Fibroblast of pulmonary artery (primary cell): ENCODE measurements at regions not wholly inside any gene's neighbourhood (a gene's known extent, or its start where the extent isn't known, plus 50 kb on each side); places are given as distances from the start of the nearest gene placed in this dataset.

Source experiments
- DNase-seq: peaks from one replicate; pipeline ENCODE4 v3.0.0-alpha.2; 2010; ENCODE audit warnings: low read depth
- H3K4me3 ChIP-seq: replicated peaks from 2 replicates; pipeline ENCODE4 v1.5.1; 2011; ENCODE audit warnings: low read depth, mild to moderate bottlenecking, control low read depth, low read length, moderate library complexity
- TF ChIP-seq, protein P1 (sequence below): IDR thresholded peaks from 2 replicates; pipeline ENCODE4 v1.5.1; 2011; ENCODE audit warnings: mild to moderate bottlenecking, control low read depth, low read length, inconsistent platforms; ENCODE audit errors: missing control alignments

DNA sequence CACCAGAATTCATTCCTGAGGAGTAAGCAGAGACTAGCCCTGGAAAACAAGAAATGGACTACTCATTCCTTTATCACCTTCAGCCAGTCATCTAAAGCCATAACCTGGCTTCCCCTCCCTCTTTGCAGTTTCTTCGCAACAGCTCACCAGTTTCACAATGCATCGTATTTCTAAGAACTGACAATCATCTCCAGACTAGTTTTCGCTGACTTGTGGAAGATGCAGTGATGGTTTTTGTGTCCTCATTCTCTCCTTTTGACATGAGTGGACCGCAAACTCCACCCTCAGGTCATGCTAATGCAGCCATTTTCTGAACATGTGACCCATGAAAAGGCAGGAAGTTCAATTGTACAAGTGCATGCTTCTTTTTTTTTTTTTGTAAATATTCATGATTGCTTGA lies 1203.5 kb downstream of the PCDH7 start:
- TF ChIP-seq, protein P1, sequence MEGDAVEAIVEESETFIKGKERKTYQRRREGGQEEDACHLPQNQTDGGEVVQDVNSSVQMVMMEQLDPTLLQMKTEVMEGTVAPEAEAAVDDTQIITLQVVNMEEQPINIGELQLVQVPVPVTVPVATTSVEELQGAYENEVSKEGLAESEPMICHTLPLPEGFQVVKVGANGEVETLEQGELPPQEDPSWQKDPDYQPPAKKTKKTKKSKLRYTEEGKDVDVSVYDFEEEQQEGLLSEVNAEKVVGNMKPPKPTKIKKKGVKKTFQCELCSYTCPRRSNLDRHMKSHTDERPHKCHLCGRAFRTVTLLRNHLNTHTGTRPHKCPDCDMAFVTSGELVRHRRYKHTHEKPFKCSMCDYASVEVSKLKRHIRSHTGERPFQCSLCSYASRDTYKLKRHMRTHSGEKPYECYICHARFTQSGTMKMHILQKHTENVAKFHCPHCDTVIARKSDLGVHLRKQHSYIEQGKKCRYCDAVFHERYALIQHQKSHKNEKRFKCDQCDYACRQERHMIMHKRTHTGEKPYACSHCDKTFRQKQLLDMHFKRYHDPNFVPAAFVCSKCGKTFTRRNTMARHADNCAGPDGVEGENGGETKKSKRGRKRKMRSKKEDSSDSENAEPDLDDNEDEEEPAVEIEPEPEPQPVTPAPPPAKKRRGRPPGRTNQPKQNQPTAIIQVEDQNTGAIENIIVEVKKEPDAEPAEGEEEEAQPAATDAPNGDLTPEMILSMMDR: no peak
- H3K4me3 ChIP-seq: no peak overlapping the region

DNA sequence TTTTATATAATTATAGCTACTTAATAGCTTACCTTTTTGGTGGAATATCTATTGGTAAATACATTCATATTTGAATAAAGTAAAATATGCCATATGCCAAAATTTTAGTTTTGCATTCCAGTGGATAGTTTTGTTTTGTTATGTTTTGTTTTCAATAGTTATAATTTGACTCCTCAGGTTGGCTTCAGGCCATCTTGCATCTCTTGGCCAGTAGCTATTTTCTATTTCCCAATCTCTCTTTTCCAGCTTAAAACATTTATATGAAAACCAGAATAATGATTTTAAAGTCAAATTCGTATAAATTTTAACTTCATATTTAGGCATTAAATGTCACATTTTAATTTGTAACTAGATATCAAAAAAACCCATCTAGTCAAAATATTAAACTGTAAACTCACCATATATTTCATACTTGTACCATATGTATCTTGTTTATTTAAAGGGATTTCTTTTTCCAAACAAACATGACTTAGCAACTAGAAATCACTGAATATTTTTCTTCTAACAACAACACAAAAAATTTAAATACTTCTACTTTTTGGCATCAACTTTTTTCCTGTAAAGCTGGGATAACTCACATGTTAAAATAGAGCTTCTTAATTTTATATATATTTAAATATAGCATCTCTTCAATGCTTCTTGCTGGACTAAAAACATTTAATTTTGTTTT lies 1209.6 kb downstream of the PCDH7 start:
- H3K4me3 ChIP-seq: no peak overlapping the region
- TF ChIP-seq, protein P1: no peak
- DNase-seq: peak; percentile 24

More for the DNA sequence above, 1203.5 kb downstream of the PCDH7 start:
- DNase-seq: no peak

DNA sequence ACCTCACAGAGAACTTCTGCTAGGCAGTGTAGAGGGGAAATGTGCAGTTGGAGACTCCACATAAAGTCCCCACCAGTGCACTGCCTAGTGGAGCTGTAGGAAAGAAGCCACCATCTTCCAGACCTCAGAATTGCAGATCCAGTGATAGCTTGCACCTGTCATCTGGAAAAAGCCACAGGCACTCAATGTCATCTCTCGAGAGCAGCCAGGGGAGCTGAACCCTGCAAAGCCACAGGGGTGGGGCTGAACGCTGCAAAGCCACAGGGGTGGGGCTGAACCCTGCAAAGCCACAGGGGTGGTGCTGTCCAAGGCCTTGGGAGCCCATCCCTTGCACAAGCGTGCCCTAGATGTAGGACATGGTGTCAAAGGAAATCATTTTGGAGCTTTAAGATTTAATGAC lies 1226.3 kb downstream of the PCDH7 start:
- TF ChIP-seq, protein P1: no peak
- no peak overlapping the region for H3K4me3 ChIP-seq
- no peak for DNase-seq

DNA sequence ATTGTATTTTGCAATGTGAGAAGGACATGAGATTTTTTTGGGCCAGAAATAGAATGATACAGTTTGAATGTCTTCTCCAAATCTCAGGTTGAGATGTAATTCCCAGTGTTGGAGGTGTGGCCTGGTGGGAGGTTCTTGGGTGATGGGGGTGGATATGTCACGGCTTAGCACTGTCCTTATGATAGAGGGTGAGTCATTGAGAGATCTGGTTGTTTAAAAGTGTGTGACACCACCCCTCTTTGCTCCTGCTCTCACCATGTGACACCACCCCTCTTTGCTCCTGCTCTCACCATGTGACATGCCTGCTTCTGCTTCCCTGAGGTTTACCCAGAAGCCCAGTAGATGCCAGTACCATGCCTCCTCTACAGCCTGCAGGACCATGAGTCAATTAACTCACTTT lies 1226.9 kb downstream of the PCDH7 start:
- TF ChIP-seq, protein P1: no peak
- no peak for DNase-seq
- no peak overlapping the region for H3K4me3 ChIP-seq

DNA sequence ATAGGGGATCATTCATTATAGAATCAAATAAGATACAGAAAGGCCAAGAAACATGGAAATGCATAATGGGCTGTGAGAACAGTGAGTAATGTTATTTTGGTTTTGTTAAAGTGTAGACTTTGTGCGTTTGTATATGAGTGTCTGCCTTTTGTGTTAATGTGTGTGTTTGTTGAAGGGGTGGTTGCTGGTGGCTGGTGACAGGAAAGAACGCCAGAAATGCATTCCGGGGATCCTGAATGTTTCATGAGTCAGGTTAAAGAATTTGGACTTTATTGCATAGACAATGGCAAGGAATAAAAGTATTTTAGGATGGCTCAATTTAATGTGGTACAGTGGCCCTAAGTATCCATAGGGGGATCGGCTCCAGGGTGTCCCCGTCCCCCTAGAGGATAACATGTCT lies 1228.9 kb downstream of the PCDH7 start:
- no peak overlapping the region for H3K4me3 ChIP-seq
- TF ChIP-seq, protein P1: no peak
- no peak for DNase-seq

DNA sequence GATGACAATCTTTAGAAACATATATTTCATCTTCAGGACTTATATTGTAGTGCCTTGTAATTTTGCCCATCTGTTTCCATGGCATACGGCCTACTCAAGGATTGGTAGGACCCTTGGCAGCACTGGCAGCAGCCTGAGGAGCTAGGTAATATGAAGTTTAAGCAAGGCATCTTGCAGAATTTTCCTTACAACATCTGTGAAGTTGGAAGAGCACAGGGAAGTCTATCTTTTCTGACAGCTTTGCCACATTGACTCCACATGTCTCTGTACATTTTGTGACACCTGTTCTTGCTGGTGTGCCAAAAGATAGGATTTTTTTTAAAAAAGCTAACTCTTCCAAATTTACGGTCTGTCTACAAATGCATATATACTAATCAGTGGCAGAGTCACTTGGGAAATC lies 1235.2 kb downstream of the PCDH7 start:
- H3K4me3 ChIP-seq: no peak overlapping the region
- TF ChIP-seq, protein P1: no peak
- DNase-seq: no peak

DNA sequence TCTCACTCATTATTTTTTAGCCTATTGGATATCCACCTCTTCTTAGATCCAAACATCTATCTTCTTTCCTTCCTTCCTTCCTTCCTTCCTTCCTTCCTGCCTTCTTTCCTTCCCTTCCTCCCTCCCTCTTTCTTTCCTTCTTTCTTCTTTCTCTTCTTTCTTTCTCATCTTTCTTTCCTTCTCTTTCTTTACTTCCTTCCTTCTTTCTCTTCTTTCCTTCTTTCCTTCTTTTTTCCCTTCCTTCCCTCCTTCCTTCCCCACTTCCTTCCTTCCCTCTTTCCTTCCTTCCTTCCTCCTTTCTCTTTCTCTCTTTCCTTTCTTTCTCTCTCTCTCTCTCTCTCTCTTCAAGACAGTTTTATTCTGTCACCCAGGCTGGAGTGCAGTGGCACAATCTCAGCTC lies 1239.8 kb downstream of the PCDH7 start:
- H3K4me3 ChIP-seq: no peak overlapping the region
- DNase-seq: no peak
- TF ChIP-seq, protein P1: no peak
